B cell (primary cell): ENCODE measurements at regions not wholly inside any gene's neighbourhood (a gene's known extent, or its start where the extent isn't known, plus 50 kb on each side); places are given as distances from the start of the nearest gene placed in this dataset.

Experiments
- ATAC-seq: fragments of 200-7000 bp; cut with Tn5 transposase; one replicate; pipeline ENCODE4 v1.10.0; 2021; ENCODE audit warnings: low read depth, mild to moderate bottlenecking, moderate number of reproducible peaks, moderate library complexity
- CTCF ChIA-PET: fragments of 350-600 bp; sonication (Branson Sonifier 250); formaldehyde crosslinking; loops from one replicate; lab custom pipeline; 2021; ENCODE audit warnings: antibody characterized with exemption, inconsistent platforms; lab: Charles Lee
- POLR2A ChIA-PET: fragments of 350-600 bp; sonication (Branson Sonifier 250); formaldehyde crosslinking; loops from one replicate; lab custom pipeline; 2021; ENCODE audit warnings: antibody characterized with exemption; lab: Charles Lee
- DNase-seq: peaks from one replicate; pipeline ENCODE4 v3.0.0; 2013
- H2AFZ ChIP-seq: 2 replicates; pipeline ENCODE4 v1.6.1; 2012; ENCODE audit warnings: mild to moderate bottlenecking, low read depth, low read length; ENCODE audit not compliant: insufficient read depth, poor library complexity, severe bottlenecking
- H3K27ac ChIP-seq, 2 donors: 1 replicate in 1 of 2; 2 replicates in 1 of 2; pipeline ENCODE4 v1.5.1; 2012 to 2013; ENCODE audit warnings: low read length in 2 of 2, mild to moderate bottlenecking in 2 of 2, moderate library complexity in 1 of 2
- H3K27me3 ChIP-seq, 4 experiments: fragments of 200-600 bp in 1 of 4; sonication (generic) in 1 of 4; replicated peaks in 1 of 4; 1 replicate in 2 of 4; 2 replicates in 2 of 4; pipeline versions ENCODE4 v1.6.1 to v1.7.0; 2013 to 2016; ENCODE audit warnings: low read length in 3 of 4, mild to moderate bottlenecking in 2 of 4, mixed read lengths in 1 of 4, moderate library complexity in 1 of 4; ENCODE audit not compliant: insufficient read depth in 4 of 4, control insufficient read depth in 3 of 4; ENCODE audit errors: control extremely low read depth in 1 of 4
- H3K36me3 ChIP-seq, 2 experiments: replicated peaks in 1 of 2; 1 replicate in 1 of 2; 2 replicates in 1 of 2; pipeline versions ENCODE4 v1.6.1 to v1.7.1; 2013; ENCODE audit warnings: low read length in 1 of 2; ENCODE audit not compliant: insufficient read depth in 2 of 2, control insufficient read depth in 1 of 2; ENCODE audit errors: control extremely low read depth in 1 of 2, extremely low read depth in 1 of 2
- H3K4me1 ChIP-seq, 2 donors: fragments of 200-600 bp in 1 of 2; sonication (generic) in 1 of 2; 1 replicate in 1 of 2; 2 replicates in 1 of 2; pipeline versions ENCODE4 v1.5.1 to v1.6.1; 2013 to 2017; ENCODE audit warnings: low read length in 2 of 2; ENCODE audit not compliant: control insufficient read depth in 2 of 2, insufficient read depth in 2 of 2
- H3K4me2 ChIP-seq: replicated peaks from 2 replicates; pipeline ENCODE3; 2012; ENCODE audit warnings: mild to moderate bottlenecking, low read depth, low read length; ENCODE audit not compliant: poor library complexity, severe bottlenecking
- H3K4me3 ChIP-seq, 5 experiments: fragments of 200-600 bp in 1 of 5; sonication (generic) in 1 of 5; 1 replicate in 3 of 5; 2 replicates in 2 of 5; pipeline versions ENCODE4 v1.5.1 to v1.7.0; 2011 to 2016; ENCODE audit warnings: low read length in 4 of 5, mild to moderate bottlenecking in 4 of 5, low read depth in 2 of 5, control low read depth in 1 of 5, moderate library complexity in 1 of 5; ENCODE audit not compliant: insufficient read depth in 1 of 5; ENCODE audit errors: control extremely low read depth in 1 of 5, extremely low read depth in 1 of 5
- H3K79me2 ChIP-seq: fragments of 200-600 bp; sonication (generic); one replicate; pipeline ENCODE4 v1.6.0; 2016; ENCODE audit warnings: low read length; ENCODE audit not compliant: control insufficient read depth, insufficient read depth
- H3K9ac ChIP-seq: fragments of 200-600 bp; sonication (generic); 2 replicates; pipeline ENCODE4 v1.6.1; 2017; ENCODE audit warnings: mild to moderate bottlenecking, low read length, moderate library complexity
- H3K9me3 ChIP-seq, 3 donors: one replicate each; pipeline versions ENCODE4 v1.6.1 to v1.7.1; 2013; ENCODE audit warnings: low read length in 2 of 3; ENCODE audit not compliant: control insufficient read depth in 2 of 3, insufficient read depth in 1 of 3; ENCODE audit errors: control extremely low read depth in 1 of 3
- H4K20me1 ChIP-seq: 2 replicates; pipeline ENCODE4 v1.6.0; 2012; ENCODE audit warnings: mild to moderate bottlenecking, low read length; ENCODE audit not compliant: insufficient read depth, control insufficient read depth, poor library complexity, severe bottlenecking
- H3K27ac Mint-ChIP-seq: one replicate; pipeline ENCODE4 v1.8.0; 2021; ENCODE audit warnings: mixed read lengths
- H3K27me3 Mint-ChIP-seq: one replicate; pipeline ENCODE4 v1.8.0; 2021; ENCODE audit warnings: mixed read lengths
- H3K4me1 Mint-ChIP-seq: one replicate; pipeline ENCODE4 v1.8.0; 2021; ENCODE audit warnings: mixed read lengths
- H3K4me3 Mint-ChIP-seq: one replicate; pipeline ENCODE4 v1.8.0; 2021; ENCODE audit warnings: mixed read lengths
- H3K9me3 Mint-ChIP-seq: one replicate; pipeline ENCODE4 v1.8.0; 2022; ENCODE audit warnings: mixed read lengths; ENCODE audit not compliant: insufficient read depth
- EZH2 ChIP-seq: IDR thresholded peaks from 2 replicates; pipeline ENCODE4 v1.6.1; 2012; ENCODE audit warnings: borderline replicate concordance, low read depth, mild to moderate bottlenecking, moderate library complexity, low read length; ENCODE audit not compliant: insufficient read depth, poor library complexity, severe bottlenecking
- WGBS: methylation state at CpG from one replicate; pipeline ENCODE4 v1.1.5; 2013; ENCODE audit warnings: missing lambda C conversion rate; ENCODE audit not compliant: insufficient coverage; 5-methylcytosine and 5-hydroxymethylcytosine counted together
- intact Hi-C: fragments of 100-400 bp; cut with micrococcal nuclease; formaldehyde crosslinking; loops from one replicate; pipeline ENCODE4 v1.10.0; 2022
- TF ChIP-seq, protein P1 (sequence below): fragments of 200-600 bp; IDR thresholded peaks from one replicate; pipeline ENCODE4 v1.8.0; 2022; ENCODE audit warnings: antibody characterized with exemption, mild to moderate bottlenecking

DNA sequence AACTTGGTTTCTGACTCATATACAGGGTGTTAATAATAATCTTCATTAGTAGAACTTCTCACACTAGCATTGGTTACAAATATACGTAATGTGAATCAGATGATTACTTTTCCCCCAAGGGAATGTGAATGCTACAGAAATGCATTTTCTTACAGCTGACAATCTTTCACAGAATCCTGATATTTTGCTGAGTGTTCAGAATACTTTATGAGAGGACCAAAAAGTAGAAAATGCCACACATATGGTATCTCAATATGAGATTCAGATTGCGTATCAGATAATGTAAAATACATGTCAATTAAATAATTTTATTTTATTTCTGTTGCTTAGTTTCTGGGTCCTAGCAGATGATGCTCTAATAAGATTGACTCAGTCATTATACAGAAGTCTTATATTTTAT, 979.9 kb upstream of the GBE1 start:
- DNase-seq: no peak
- Histone ChIP-seq H3K27ac (no peak overlapping the region), H4K20me1 (no peaks in the 10 kb centered on the region), H2AFZ (no peak overlapping the region), H3K4me2 (no peak overlapping the region), H3K9ac (no peak overlapping the region), H3K27me3 (no peaks in the 10 kb centered on the region), H3K36me3 (no peaks in the 10 kb centered on the region), H3K4me3 (no peak overlapping the region), H3K9me3 (peaks cover 0 to 3% (median 0%) of the 10 kb centered on the region in 3 donors), H3K79me2 (no peaks in the 10 kb centered on the region), H3K4me1 (no peaks in the 10 kb centered on the region)
- Mint-ChIP-seq H3K4me3 (no peak overlapping the region), H3K9me3 (peaks cover 3% of the 10 kb centered on the region), H3K4me1 (no peaks in the 10 kb centered on the region), H3K27ac (no peak overlapping the region), H3K27me3 (no peaks in the 10 kb centered on the region)
- ATAC-seq: no peak
- ChIA-PET POLR2A (no interaction called here), CTCF (interaction anchor here (0.7 kb wide), 1 partner anchor 1399 kb away, joined by 3 read pairs; no protein-coding TSS in a partner anchor)
- intact Hi-C loops: no loop called here
- no CpG with 5 or more reads among the region's 2 CpGs for WGBS
- TF ChIP-seq EZH2: no peak
- TF ChIP-seq, protein P1, sequence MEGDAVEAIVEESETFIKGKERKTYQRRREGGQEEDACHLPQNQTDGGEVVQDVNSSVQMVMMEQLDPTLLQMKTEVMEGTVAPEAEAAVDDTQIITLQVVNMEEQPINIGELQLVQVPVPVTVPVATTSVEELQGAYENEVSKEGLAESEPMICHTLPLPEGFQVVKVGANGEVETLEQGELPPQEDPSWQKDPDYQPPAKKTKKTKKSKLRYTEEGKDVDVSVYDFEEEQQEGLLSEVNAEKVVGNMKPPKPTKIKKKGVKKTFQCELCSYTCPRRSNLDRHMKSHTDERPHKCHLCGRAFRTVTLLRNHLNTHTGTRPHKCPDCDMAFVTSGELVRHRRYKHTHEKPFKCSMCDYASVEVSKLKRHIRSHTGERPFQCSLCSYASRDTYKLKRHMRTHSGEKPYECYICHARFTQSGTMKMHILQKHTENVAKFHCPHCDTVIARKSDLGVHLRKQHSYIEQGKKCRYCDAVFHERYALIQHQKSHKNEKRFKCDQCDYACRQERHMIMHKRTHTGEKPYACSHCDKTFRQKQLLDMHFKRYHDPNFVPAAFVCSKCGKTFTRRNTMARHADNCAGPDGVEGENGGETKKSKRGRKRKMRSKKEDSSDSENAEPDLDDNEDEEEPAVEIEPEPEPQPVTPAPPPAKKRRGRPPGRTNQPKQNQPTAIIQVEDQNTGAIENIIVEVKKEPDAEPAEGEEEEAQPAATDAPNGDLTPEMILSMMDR: no peak

DNA sequence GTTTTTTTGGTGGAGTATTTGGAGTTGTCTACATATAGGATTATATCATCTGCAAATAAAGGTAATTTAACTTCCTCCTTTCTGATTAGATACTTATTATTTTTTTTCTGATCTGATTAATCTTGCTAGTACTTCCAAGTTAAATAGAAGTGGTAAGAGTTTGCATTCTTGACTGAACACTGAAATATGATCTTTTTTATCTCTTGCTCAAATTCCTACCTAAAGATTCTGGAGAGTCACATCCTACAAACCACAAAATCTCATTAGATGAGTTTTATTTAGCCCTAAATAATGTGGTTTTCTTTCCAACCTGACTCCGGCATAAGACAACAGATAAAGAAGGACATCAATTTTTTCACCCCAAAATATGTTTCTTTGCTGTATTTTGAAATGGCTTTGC, 977.9 kb upstream of the GBE1 start:
- H3K27ac ChIP-seq: no peak overlapping the region
- intact Hi-C loops: no loop called here
- no peak overlapping the region for H3K4me3 Mint-ChIP-seq
- ATAC-seq (no peak), DNase-seq (no peak)
- H3K4me3 ChIP-seq: no peak overlapping the region
- no peaks in the 10 kb centered on the region for H3K27me3 Mint-ChIP-seq
- H3K4me1 ChIP-seq: no peaks in the 10 kb centered on the region
- no peak overlapping the region for H3K4me2 ChIP-seq
- H2AFZ ChIP-seq: no peak overlapping the region
- H3K4me1 Mint-ChIP-seq: no peaks in the 10 kb centered on the region
- no peaks in the 10 kb centered on the region for H3K36me3 ChIP-seq
- no peak overlapping the region for H3K27ac Mint-ChIP-seq
- CTCF ChIA-PET: no interaction called here
- no CpG with 5 or more reads among the region's 1 CpG for WGBS
- no peaks in the 10 kb centered on the region for H3K79me2 ChIP-seq
- H3K27me3 ChIP-seq: no peaks in the 10 kb centered on the region
- TF ChIP-seq, protein P1: no peak
- TF ChIP-seq EZH2: no peak
- peaks cover 3% of the 10 kb centered on the region for H3K9me3 Mint-ChIP-seq
- POLR2A ChIA-PET: no interaction called here
- peaks cover 0 to 3% (median 0%) of the 10 kb centered on the region in 3 donors for H3K9me3 ChIP-seq
- H3K9ac ChIP-seq: no peak overlapping the region
- no peaks in the 10 kb centered on the region for H4K20me1 ChIP-seq
